ENCODE measurements at regions not wholly inside any gene's neighbourhood (a gene's known extent, or its start where the extent isn't known, plus 50 kb on each side); places are given as distances from the start of the nearest gene placed in this dataset.
"Not testable (repeated sequence)": the region's sequence is repeated elsewhere in the genome, so short reads cannot be mapped to it uniquely, and the experiment has no call there.

DNA sequence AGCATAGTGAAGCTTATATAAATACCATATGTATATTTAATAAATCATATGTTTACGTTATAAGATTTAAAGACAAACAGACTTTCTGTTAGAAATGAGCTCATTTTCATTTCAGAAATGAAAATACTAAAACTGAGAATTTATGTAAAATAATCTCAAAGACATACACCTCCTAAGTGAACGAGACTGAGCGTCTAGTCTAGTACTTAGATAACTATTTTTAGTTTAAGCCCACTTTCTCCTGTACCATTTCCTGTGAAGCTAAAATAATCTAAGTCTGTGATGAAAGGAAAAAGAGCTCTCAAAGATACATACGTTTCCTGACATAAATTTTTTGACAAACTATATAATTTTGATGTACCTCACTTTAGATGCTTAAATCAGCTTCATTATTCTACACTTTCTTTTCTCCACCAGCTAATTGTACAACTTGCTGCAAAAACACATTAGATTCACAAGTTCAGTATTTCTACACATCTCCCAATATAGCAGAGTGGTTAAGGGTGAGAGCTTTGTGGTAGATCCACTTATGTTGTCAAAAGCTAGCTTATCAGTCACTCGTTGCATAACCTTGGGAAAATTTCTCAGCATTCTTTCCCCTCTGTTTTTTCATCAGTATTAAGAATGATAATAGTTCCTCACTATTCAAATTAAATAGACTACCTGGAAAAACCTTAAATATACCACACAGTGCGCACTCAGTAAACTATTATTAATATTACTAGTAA is 703.0 kb downstream of the PLOD2 start:
- H3K4me3 ChIP-seq (ENCODE audit: low read depth, low read length), result no peak overlapping the region
- no peak for DNase-seq (ENCODE audit: low read depth)
- TF ChIP-seq, protein P1, sequence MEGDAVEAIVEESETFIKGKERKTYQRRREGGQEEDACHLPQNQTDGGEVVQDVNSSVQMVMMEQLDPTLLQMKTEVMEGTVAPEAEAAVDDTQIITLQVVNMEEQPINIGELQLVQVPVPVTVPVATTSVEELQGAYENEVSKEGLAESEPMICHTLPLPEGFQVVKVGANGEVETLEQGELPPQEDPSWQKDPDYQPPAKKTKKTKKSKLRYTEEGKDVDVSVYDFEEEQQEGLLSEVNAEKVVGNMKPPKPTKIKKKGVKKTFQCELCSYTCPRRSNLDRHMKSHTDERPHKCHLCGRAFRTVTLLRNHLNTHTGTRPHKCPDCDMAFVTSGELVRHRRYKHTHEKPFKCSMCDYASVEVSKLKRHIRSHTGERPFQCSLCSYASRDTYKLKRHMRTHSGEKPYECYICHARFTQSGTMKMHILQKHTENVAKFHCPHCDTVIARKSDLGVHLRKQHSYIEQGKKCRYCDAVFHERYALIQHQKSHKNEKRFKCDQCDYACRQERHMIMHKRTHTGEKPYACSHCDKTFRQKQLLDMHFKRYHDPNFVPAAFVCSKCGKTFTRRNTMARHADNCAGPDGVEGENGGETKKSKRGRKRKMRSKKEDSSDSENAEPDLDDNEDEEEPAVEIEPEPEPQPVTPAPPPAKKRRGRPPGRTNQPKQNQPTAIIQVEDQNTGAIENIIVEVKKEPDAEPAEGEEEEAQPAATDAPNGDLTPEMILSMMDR (IDR thresholded peaks at IDR 0.05; ENCODE audit: insufficient read depth, low read length), result no peak

DNA sequence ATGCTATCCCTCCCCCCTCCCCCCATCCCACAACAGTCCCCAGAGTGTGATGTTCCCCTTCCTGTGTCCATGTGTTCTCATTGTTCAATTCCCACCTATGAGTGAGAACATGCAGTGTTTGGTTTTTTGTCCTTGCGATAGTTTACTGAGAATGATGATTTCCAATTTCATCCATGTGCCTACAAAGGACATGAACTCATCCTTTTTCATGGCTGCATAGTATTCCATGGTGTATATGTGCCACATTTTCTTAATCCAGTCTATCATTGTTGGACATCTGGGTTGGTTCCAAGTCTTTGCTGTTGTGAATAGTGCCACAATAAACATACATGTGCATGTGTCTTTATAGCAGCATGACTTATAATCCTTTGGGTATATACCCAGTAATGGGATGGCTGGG is 701.3 kb downstream of the PLOD2 start:
- DNase-seq (ENCODE audit: low read depth), result not testable (repeated sequence)

DNA sequence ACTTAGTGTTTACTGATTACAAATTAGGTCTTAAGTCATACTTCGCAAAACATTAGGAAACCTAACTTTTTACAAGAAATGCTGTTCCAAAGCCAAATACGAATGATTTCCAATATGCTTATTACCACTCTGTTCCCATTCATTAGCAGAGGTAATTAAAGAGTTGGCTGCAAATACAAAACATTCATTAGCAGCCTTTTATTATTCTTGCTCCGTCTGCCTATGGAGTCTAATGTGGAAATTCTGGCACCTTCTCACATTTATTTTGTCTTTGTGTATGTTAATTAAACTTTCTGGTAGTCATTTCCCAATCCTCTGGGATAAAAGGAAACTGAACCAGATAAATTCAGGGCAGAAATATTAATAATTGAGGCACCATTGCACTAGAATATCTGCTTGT is 689.0 kb downstream of the PLOD2 start:
- no peak for DNase-seq (ENCODE audit: low read depth)
- TF ChIP-seq, protein P1 (IDR thresholded peaks at IDR 0.05; ENCODE audit: insufficient read depth, low read length), result no peak
- no peak overlapping the region for H3K4me3 ChIP-seq (ENCODE audit: low read depth, low read length)

More for the DNA sequence above, 701.3 kb downstream of the PLOD2 start:
- not testable (repeated sequence) for H3K4me3 ChIP-seq (ENCODE audit: low read depth, low read length)

DNA sequence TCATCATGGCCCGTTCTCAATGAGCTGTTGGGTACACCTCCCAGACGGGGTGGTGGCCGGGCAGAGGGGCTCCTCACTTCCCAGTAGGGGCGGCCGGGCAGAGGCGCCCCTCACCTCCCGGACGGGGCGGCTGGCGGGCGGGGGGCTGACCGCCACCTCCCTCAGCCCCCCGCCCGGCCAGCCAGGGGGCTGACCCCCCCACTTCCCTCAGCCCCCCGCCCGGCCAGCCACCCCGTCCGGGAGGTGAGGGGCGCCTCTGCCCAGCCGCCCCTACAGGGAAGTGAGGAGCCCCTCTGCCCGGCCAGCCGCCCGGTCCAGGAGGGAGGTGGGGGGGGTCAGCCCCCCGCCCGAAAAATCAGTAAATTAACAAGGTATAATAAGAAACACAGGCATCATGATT is 678.2 kb downstream of the PLOD2 start:
- not testable (repeated sequence) for H3K4me3 ChIP-seq (ENCODE audit: low read depth, low read length); DNase-seq (ENCODE audit: low read depth)

DNA sequence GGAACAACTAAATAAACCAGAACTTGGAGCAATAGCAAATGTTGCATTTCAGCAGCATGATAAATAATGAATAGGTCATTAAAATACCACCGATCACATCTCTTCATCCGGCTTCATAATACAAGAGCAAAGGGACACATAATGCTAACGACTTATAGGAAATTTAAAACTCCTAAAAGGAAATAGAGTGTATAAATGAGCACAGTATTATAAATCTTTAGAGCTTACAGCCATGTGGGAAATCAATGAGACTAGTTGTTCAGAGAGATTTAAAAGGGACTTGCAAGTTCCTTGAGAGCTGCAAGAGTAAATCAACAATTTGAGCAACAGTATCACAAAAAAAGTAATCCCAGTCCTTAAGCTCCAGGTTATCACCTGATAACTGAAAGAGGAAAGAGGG is 677.0 kb downstream of the PLOD2 start:
- TF ChIP-seq, protein P1 (IDR thresholded peaks at IDR 0.05; ENCODE audit: insufficient read depth, low read length), result no peak
- DNase-seq (ENCODE audit: low read depth), result no peak
- no peak overlapping the region for H3K4me3 ChIP-seq (ENCODE audit: low read depth, low read length)

DNA sequence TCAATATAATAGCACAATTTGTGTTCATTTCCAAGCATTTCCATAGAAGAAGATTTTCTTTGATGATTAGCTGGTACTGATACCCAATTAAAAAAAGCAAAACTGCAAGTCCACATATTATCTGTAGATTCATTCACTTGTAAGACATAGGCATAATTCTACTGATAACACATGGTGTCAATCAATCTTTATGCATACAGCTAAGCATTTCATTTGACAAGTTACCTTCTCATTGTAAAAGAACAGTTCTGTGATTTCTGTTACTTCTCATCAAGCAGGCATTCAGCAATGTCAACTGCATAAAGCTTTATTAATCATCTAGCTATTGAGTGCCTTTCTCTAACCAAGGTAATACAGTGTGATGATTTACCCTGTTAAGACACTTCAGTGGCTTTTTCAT is 672.0 kb downstream of the PLOD2 start:
- TF ChIP-seq, protein P1 (IDR thresholded peaks at IDR 0.05; ENCODE audit: insufficient read depth, low read length), result no peak
- no peak for DNase-seq (ENCODE audit: low read depth)
- no peak overlapping the region for H3K4me3 ChIP-seq (ENCODE audit: low read depth, low read length)

DNA sequence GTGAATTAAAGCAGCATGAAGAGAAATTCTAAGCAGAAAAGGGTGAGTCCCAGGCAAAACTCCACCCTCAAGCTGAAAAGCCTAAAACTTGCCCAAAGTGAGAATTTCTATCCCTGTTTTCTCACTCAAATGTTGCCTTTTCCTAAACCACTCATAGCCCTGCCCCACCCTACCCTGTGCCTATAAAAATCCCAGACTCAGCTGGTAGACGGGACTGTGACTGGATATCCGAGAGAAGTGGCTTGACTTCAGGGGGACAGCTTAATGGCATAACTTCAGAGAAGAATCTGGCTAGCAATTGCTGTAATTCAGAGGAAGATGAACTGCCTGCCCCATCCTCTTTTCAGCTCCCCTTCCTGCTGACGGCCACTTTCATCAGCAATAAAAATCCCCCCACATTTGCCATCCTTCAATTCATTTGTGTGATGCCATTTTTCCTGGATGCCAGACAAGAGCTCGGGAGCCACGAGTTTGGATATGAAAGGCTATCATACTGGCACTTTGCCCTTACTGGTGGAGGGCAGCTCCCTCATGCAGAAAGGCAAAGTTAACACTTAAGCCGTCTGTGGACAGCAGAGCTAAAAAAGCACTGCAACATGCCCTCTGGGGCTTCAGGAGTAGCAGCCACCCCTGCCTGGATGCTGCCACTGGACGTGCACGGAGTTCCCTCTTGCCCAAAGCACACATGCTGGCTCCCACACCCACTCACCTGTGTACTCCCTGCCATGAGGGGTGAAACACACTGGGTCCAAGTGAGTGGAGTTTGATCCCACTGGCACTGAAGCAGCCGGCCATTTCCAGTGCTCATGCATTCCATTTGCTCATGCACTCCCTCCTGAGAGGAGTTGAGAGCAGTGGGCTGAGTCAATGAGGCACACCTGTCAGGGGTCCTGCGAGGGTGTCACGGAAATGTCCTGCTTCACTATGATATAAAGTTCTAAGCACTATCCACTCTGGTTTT is 670.6 kb downstream of the PLOD2 start:
- no peak overlapping the region for H3K4me3 ChIP-seq (ENCODE audit: low read depth, low read length)
- DNase-seq (ENCODE audit: low read depth), result no peak
- TF ChIP-seq, protein P1 (IDR thresholded peaks at IDR 0.05; ENCODE audit: insufficient read depth, low read length), result no peak

Measured in fibroblast of the aortic adventitia (primary cell).